MM.1S (cell line): ENCODE measurements at regions not wholly inside any gene's neighbourhood (a gene's known extent, or its start where the extent isn't known, plus 50 kb on each side); places are given as distances from the start of the nearest gene placed in this dataset.

ENCODE experiments used
- EZH2 ChIP-seq: fragments of 300-600 bp; sonication (generic); optimal IDR thresholded peaks from 2 replicates; pipeline ENCODE3; 2017; ENCODE audit warnings: low read depth, mild to moderate bottlenecking, antibody characterized with exemption, low read length, mixed read lengths
- EZH2phosphoT487 ChIP-seq: fragments of 300-600 bp; sonication (generic); IDR thresholded peaks from 2 replicates; pipeline ENCODE4 v1.6.1; 2018; ENCODE audit warnings: antibody characterized with exemption, low read length
- TF ChIP-seq, protein P1 (sequence below): fragments of 300-600 bp; sonication (generic); IDR thresholded peaks from 2 replicates; pipeline ENCODE4 v1.5.1; 2016; ENCODE audit warnings: antibody characterized with exemption, low read length, mixed read lengths

DNA sequence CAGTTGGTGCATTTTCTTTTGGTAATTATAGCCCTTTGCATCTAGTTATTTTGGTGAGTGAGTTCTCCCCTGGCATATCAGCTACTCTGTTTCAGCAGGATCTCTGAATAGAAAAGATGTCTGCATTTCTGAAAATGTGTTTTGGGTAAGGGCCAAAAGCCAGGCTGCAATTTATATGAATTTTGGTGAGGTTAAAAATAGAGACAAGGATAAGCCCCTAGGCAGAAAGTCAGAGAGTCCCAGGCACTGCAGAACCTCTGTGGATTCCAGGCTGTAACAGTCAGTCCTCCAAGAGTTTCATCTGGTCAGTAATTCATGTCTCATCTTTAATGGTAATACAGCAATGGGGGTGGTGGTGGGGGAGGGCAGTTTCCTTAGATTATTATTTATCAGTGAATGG lies 53.0 kb downstream of the HDGFL1 start:
- TF ChIP-seq, protein P1, sequence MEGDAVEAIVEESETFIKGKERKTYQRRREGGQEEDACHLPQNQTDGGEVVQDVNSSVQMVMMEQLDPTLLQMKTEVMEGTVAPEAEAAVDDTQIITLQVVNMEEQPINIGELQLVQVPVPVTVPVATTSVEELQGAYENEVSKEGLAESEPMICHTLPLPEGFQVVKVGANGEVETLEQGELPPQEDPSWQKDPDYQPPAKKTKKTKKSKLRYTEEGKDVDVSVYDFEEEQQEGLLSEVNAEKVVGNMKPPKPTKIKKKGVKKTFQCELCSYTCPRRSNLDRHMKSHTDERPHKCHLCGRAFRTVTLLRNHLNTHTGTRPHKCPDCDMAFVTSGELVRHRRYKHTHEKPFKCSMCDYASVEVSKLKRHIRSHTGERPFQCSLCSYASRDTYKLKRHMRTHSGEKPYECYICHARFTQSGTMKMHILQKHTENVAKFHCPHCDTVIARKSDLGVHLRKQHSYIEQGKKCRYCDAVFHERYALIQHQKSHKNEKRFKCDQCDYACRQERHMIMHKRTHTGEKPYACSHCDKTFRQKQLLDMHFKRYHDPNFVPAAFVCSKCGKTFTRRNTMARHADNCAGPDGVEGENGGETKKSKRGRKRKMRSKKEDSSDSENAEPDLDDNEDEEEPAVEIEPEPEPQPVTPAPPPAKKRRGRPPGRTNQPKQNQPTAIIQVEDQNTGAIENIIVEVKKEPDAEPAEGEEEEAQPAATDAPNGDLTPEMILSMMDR, result no peak
- no peak for TF ChIP-seq EZH2
- no peak for TF ChIP-seq EZH2phosphoT487
